RWPE1 (cell line): ENCODE measurements at regions not wholly inside any gene's neighbourhood (a gene's known extent, or its start where the extent isn't known, plus 50 kb on each side); places are given as distances from the start of the nearest gene placed in this dataset.

Experiments used
- CTCF ChIA-PET: fragments of 350-600 bp; sonication (Branson Sonifier 250); formaldehyde crosslinking; extraction: SDS; loops from one replicate; lab custom pipeline; 2021; lab: Yijun Ruan, JAX
- POLR2A ChIA-PET: fragments of 400-600 bp; formaldehyde crosslinking; extraction: SDS; loops from one replicate; lab custom pipeline; 2020; ENCODE audit warnings: antibody characterized with exemption; ENCODE audit not compliant: low non-redundant PET; lab: Yijun Ruan, JAX
- DNase-seq: peaks from one replicate; pipeline ENCODE4 v3.0.0; 2012; ENCODE audit warnings: low spot score
- H3K27ac ChIP-seq: fragments of 450-650 bp; 2 replicates; pipeline ENCODE4 v1.5.1; 2017
- TF ChIP-seq, protein P1 (sequence below): fragments of 450-650 bp; conservative IDR thresholded peaks from 2 replicates; pipeline ENCODE4 v1.5.1; 2017; ENCODE audit warnings: low read depth, mild to moderate bottlenecking

- CTCF ChIA-PET = no interaction called here
- DNase-seq = no peak
- no peak overlapping the region for H3K27ac ChIP-seq
- TF ChIP-seq, protein P1, sequence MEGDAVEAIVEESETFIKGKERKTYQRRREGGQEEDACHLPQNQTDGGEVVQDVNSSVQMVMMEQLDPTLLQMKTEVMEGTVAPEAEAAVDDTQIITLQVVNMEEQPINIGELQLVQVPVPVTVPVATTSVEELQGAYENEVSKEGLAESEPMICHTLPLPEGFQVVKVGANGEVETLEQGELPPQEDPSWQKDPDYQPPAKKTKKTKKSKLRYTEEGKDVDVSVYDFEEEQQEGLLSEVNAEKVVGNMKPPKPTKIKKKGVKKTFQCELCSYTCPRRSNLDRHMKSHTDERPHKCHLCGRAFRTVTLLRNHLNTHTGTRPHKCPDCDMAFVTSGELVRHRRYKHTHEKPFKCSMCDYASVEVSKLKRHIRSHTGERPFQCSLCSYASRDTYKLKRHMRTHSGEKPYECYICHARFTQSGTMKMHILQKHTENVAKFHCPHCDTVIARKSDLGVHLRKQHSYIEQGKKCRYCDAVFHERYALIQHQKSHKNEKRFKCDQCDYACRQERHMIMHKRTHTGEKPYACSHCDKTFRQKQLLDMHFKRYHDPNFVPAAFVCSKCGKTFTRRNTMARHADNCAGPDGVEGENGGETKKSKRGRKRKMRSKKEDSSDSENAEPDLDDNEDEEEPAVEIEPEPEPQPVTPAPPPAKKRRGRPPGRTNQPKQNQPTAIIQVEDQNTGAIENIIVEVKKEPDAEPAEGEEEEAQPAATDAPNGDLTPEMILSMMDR = no peak
- POLR2A ChIA-PET = no interaction called here
Measured at GRCh38 chr2:12007282-12007681, 260.9 kb downstream of the LPIN1 start.

DNA sequence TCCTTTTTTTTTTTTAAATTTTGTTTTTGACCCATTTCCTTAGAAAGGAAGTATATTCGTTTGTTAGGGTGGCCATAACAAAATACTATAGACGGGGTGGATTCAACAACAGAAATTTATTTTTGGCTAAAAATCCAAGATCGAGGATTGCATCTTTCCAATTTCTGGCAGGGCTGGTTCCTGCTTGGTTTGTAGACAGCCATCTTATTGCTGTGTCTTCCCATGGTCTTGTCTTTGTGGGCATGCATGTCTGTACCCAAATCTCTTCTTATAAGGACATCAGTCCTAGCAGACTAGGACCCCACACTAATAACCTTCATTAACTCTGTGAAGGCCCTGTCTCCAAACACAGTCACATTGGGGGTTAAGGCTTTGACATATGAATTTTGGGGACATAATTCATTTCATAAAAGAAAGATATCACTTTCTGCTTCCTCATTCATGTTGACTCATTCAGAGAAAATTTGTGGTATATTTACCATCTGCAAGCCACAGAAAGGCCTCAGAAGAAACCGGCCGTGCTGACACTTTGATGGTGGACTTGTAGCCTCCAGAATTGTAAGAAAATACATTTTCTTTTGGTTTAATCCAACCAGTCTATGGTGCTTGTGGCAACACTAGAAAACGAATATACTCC, 262.1 kb downstream of the LPIN1 start:
- DNase-seq = peak; percentile 26
- no peak overlapping the region for H3K27ac ChIP-seq
- CTCF ChIA-PET = interaction anchor here (0.7 kb wide), 1 partner anchor 983 kb away, joined by 3 read pairs; no protein-coding TSS in a partner anchor
- POLR2A ChIA-PET = no interaction called here
- TF ChIP-seq, protein P1 = no peak

- POLR2A ChIA-PET = no interaction called here
- CTCF ChIA-PET = no interaction called here
- no peak overlapping the region for H3K27ac ChIP-seq
- DNase-seq = no peak
- TF ChIP-seq, protein P1 = no peak
Measured at GRCh38 chr2:12009323-12009905, 263.0 kb downstream of the LPIN1 start.

- H3K27ac ChIP-seq = no peak overlapping the region
- TF ChIP-seq, protein P1 = no peak
- POLR2A ChIA-PET = no interaction called here
- no peak for DNase-seq
- CTCF ChIA-PET = no interaction called here
Measured at GRCh38 chr2:12010059-12010458, 263.6 kb downstream of the LPIN1 start.

- ChIA-PET CTCF (no interaction called here), POLR2A (no interaction called here)
- no peak overlapping the region for H3K27ac ChIP-seq
- DNase-seq = no peak
- TF ChIP-seq, protein P1 = no peak
Measured at GRCh38 chr2:12010779-12011178, 264.3 kb downstream of the LPIN1 start.

DNA sequence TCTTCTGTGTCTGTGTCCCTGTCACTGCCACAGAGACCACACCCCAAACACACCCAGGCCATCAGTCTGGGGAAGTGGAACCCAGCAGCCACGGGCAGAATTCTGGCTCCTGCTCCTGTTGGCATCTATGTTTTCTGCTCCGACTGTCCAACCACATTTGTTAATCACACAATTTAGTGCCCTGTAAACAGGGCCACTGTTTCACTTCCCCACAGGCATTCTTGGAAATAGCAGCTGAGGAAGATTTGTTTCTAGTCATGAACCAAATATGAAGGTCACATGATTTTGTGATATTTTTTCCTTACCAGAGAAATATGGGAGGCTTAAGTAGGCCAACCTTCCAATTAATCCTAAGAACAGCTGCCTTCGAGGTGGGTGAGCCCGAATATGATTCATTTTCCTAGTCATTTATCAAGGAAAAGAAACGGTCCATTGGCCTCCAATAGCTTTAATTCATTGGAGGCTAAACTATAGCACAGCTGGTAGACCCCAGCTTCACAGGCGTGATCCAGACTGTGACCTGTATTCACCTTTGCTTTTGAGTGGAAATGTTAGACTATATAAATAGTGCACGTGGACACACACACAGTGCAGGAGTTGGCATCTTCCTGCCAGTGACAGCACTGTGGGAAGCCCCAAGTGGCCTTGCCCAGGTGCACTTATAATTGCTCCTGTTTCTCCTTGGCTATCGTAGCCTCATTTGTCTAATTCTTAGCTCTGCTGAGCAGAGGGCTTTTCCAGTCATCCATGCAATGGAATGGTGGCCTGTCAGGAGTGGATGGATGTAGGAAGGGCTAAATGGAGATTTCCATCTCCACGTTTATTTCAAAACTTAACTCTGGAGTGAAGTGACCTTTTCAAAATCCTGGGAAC, 267.9 kb downstream of the LPIN1 start:
- TF ChIP-seq, protein P1 = no peak
- POLR2A ChIA-PET = no interaction called here
- CTCF ChIA-PET = no interaction called here
- no peak for DNase-seq
- H3K27ac ChIP-seq = no peak overlapping the region
